SKM-1 treated with dmso at 0.1 percent for 144 hours (cell line): ENCODE measurements at regions not wholly inside any gene's neighbourhood (a gene's known extent, or its start where the extent isn't known, plus 50 kb on each side); places are given as distances from the start of the nearest gene placed in this dataset.
"Not testable (repeated sequence)": the region's sequence is repeated elsewhere in the genome, so short reads cannot be mapped to it uniquely, and the experiment has no call there.

Experiments used
- DNase-seq: peaks from one replicate; lab custom pipeline; 2025; ENCODE audit not compliant: unreplicated experiment; lab: John Stamatoyannopoulos, UW

DNA sequence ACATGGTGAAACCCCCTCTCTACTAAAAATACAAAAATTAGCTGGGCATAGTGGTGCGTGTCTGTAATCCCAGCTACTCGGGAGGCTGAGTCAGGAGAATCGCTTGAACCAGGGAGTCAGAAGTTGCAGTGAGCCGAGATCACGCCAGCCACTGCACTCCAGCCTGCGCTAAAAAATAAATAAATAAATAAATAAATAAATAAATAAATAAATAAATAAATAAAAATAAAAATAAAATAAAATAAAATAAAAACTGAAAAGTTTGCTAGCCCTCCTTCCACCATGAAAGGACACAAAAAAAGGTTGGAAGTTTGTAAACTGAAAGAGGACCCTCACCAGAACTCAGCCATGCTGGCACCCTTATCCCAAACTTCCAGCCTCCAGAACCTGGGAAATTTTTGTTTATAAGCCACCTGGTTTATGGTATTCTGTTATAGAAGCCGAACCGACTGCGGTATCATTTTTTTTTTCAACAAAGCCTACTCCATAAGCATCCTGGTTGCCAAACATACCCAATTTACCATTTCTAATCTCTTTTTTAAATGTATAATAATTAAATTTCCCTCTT, 448.2 kb downstream of the SEMA3D start:
- no peak for DNase-seq

- no peak for DNase-seq
Measured at GRCh38 chr7:84735677-84736076, 451.2 kb downstream of the SEMA3D start.

DNA sequence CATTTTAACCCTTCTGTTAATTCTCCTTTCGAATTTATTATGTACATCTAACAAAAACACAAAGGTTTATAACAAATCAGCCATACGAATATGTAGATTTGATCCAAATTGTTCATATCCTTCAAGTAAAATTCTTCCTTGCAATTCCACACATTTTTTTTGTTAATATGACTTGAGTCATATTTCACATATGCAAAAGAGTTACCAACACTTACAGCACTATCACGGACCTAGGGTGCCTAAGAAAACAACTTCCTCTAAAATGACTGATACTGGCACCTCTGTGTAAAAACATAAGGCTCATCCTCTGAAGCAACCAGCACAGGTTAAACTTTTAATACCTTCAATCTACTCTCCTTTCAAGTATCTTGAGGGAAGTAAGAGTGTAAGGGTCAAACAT, 451.8 kb downstream of the SEMA3D start:
- no peak for DNase-seq

DNA sequence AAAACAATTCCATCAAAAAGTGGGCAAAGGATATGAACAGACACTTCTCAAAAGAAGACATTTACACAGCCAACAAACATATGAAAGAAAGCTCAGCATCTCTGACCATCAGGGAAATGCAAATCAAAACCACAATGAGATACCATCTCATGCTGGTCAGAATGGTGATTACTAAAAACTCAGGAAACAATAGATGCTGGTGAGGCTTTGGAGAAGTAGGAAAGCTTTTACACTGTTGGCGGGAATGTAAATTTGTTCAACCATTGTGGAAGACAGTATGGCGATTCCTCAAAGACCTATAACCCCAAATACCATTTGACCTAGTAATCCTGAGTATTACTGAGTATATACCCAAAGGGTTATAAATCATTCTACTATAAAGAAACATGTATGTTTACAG, 452.9 kb downstream of the SEMA3D start:
- DNase-seq: not testable (repeated sequence)

GRCh38 chr7:84730864-84731263, 456.0 kb downstream of the SEMA3D start:
- not testable (repeated sequence) for DNase-seq

DNA sequence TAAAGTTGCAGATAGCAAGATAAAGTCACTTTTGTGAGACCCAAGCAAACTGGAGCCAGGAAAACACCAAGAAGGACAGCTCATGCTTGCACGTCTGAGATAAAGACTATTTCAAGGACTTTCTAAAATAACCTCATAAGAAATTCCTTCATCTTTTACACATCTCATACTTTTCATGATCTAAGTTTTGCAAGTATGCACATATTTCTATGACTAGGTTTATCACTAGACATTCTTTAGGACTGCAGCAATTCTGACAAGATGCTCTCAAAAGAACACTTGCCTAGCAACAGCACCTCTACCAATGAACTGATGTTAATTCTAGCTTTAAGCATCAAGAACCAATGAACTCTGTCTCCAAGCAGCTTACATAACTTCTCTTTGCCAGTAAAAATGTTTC, 457.6 kb downstream of the SEMA3D start:
- DNase-seq: no peak

DNA sequence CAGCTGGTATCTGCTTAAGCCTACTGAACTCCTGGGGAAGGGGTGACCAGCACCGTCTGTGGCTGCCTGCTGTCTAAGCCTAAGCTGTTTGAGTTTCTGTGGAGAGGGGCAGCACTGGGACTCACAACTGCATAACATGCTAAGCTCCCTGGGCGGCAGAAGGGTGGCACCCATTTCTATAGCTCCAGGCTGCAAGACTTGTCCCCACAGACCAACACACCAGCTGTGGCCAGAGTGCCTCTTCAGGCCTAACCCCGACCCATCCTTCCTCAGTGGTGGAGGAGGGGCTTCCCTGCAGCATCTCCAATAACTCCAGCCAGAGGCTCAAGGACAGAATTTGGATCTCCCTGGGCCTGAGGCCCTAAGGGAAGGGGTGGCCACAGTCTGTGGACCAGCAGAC, 464.1 kb downstream of the SEMA3D start:
- no peak for DNase-seq

- no peak for DNase-seq
Measured at GRCh38 chr7:84722086-84722485, 464.8 kb downstream of the SEMA3D start.

GRCh38 chr7:84720456-84721097, 466.3 kb downstream of the SEMA3D start:
- DNase-seq: no peak

DNA sequence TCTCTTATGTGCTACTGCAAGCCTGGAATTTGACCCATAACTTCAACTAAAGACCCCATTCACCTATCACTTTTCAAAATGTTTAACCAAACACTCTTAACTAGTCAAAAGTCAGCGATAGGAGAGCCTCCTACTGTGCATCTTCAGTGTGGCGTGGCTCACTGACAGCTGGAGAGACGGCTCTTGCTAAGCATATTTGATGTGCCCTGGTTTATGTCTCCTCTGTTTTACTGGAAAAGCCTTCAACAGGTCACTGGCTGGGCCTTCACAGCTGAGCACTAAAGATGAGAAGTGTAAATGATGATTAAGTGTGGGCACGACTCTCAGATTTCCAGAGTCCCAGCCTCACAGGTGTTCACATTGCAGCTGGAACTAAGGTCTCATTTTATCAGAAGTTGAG, 472.1 kb downstream of the SEMA3D start:
- DNase-seq: no peak

DNA sequence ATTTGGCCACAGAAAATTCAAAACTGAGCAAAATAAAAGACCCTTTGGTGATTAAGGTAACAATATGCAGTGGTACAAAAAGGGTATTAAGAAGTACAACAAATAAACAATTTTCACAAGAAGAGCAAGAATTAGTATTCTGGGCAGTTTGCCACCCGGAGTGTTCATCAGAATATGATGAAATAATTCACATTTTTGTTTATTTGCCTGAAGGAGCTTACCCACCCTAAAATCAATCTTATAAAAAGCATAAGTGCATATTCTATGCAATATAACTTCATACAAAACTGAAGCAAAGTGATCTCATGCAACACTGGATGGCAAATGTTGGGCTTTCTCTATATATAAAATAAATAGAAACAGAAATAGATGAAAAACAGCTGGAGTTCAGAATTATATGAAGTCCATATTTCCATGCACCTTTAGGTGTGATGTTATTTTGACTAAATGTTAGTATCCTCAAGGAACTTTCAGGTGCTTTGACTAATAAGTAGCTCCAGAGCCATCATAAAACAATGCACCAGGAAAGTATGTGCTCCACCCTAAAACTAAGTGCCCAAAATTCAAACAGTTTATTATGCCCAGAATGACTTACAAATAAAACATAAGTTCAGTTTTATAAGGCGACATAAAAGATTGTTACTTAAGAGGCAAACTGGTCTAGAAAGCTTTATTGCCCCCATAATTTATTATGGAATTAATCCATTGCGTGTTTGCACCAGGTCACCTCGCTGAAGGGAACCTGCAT, 474.3 kb downstream of the SEMA3D start:
- no peak for DNase-seq

DNA sequence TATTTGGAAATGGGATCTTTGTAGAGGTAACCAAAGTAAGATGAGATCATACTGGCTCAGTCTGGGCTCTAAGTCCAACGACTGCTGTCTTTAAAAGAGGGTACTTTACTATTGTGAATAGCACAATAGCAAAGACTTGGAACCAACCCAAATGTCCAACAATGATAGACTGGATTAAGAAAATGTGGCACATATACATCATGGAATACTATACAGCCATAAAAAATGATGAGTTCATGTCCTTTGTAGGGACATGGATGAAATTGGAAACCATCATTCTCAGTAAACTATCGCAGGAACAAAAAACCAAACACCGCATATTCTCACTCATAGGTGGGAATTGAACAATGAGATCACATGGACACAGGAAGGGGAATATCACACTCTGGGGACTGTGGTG, 476.3 kb downstream of the SEMA3D start:
- not testable (repeated sequence) for DNase-seq

- no peak for DNase-seq
Measured at GRCh38 chr7:84705706-84706105, 481.1 kb downstream of the SEMA3D start.

DNA sequence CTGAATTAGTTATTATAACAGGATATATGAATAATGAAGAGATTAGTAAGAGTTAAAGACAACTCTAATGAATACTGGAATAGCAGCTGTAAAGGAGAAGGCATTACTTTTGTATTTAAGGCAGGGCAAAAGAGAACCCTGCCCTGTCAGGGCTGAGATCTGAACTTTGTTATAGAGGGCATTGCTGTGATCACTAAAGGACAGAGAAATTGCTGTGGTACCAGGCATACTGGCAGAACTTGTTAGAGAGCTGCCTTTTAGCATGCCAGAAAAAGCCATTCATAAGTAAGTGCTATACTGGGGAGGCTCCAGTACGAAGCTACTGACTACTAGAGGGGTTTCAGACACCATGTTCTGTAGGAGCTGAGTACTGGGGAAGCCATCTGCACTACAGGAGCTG, 481.8 kb downstream of the SEMA3D start:
- no peak for DNase-seq

DNA sequence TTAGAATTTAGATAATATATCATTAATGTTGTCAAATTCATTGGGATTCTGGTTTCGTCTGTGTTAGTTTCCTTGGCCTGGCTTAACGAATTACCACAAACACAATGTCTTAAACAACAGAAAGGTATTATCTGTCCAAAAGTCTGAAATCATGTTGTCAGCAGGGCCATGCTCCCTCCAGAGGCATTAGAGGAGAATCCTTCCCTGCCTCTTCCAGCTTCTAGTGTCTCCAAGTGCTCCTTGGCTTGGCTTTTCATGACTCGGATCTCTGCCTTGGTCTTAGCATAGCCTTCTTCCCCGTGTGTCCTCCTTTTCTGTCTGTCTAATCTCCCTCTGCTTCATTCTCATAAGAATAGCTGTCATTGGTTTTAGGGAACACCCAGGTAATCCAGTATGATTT, 482.5 kb downstream of the SEMA3D start:
- no peak for DNase-seq

DNA sequence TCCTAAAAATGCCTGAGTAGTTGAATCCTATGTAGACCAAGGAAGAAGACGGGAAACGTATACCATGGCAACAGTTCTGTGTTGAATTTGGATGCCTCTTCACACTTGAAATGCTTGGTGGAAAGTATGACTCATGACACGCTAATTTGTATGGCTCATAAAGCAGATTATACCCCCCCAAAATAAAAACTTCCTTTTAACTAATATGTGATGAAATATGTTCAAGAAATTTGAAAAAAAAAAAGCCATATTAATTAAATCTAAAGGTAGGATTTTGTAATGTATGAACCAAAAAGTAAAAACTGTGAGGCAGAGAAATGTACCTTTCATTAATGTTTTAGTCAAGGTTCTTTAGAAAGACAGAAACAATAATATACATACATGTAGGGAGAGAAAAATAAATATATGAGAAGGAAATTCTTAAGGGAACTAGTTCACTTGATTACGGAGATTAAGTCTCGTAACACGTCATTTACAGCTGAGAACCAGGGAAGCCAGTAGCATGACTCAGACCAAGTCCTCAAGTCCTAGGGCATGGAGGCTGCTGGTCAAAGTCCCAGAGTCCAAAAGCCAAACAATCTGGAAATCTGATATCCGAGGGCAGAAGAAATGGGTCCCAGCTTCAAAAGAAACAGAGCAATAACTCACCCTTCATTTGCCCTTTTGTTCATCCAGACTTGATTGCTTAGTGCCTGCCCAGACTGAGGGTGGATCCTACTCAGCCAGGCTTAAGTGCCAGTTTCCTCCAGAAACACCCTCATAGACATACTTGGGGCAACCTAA, 485.1 kb downstream of the SEMA3D start:
- DNase-seq: no peak

DNA sequence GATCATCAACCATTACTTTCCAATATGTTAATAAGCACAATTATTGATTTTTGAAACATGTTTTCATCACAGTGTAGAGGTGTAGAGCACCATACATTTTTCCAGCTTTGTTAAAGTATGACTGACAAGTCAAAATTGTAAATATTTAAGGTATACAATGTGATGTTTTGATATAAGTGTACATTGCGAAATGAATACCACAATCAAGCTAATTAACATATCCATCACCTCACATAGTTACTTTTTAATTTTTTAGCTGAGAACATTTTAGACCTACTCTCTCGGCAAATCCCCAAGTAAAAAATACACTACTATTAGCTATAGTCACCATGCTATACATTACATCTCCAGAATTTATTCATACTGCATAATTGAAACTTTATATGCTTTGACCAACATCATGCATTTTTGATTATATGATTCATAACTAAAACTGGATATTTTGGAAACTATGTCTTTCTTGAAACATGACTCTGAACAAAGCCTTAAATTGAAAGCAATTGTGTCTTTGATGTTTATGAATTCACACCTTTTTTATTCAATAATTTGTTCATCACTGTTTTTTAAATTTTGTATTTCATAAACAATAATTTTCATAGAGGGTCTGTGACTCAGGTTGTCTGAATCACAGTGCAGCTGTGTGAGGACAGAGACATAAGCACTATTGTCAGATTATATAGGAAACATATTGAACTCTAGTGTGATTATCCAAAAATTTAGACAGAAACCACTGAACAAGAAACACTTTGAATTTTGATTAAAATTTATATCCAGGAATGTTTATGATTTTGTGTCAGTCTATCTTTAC, 486.1 kb downstream of the SEMA3D start:
- DNase-seq: no peak

- DNase-seq: no peak
Measured at GRCh38 chr7:84697506-84697905, 489.4 kb downstream of the SEMA3D start.

DNA sequence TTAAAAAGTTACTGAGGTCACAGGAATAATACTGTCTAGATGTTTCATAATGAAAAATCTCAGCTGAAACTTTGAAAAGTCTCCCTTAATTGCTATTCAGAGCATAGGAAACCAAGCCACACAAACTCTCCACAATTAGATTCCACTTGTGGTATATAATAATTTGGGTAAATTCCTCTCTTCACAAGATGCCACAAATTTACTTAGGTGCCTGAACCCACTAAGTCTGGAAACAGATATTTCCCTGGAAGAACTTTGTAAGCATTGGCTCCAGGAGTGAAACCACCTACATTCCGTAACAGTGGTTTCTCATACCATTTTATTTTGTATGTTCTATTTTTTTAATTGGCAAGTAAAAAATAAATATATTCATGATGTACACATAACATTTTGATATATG, 493.4 kb downstream of the SEMA3D start:
- DNase-seq: no peak

GRCh38 chr7:84688671-84689070, 494.1 kb upstream of the SEMA3A start:
- DNase-seq: no peak

DNA sequence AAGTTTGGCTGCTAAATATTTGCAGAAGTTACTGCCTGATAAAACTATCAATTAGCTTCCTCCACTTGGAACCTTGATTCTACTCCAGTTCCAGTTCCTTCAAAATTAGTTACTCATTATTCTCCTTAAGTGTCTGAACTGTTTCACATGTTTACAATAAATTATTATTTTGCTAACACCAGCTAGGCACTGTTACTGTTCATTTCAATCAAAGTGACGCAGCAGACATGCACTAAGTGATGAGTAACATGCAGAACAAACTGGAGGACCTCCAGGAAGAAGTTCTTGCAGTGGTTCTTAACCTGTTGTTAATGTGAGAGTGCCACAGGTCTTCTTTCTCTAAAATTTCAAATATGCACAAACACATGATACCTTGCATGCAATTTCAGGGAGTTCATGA, 491.8 kb upstream of the SEMA3A start:
- no peak for DNase-seq
